ENCODE measurements at regions not wholly inside any gene's neighbourhood (a gene's known extent, or its start where the extent isn't known, plus 50 kb on each side); places are given as distances from the start of the nearest gene placed in this dataset.

- DNase-seq: no peak
Measured at GRCh38 chr22:48753752-48754517, 1073.7 kb downstream of the BRD1 start.

- DNase-seq: no peak
Measured at GRCh38 chr22:48753381-48753730, 1074.3 kb downstream of the BRD1 start.

GRCh38 chr22:48752451-48753380, 1075.0 kb downstream of the BRD1 start:
- no peak for DNase-seq

GRCh38 chr22:48751539-48752437, 1075.9 kb downstream of the BRD1 start:
- no peak for DNase-seq

GRCh38 chr22:48750826-48751440, 1076.7 kb downstream of the BRD1 start:
- no peak for DNase-seq

GRCh38 chr22:48750282-48750681, 1077.4 kb downstream of the BRD1 start:
- no peak for DNase-seq

- DNase-seq: no peak
Measured at GRCh38 chr22:48749555-48750227, 1078.0 kb downstream of the BRD1 start.

GRCh38 chr22:48748860-48749554, 1078.7 kb downstream of the BRD1 start:
- no peak for DNase-seq

- DNase-seq: no peak
Measured at GRCh38 chr22:48748113-48748859, 1079.4 kb downstream of the BRD1 start.

- DNase-seq: no peak
Measured at GRCh38 chr22:48746789-48747425, 1080.8 kb downstream of the BRD1 start.

- DNase-seq: no peak
Measured at GRCh38 chr22:48745842-48746788, 1081.6 kb downstream of the BRD1 start.

GRCh38 chr22:48744967-48745841, 1082.5 kb downstream of the BRD1 start:
- no peak for DNase-seq

GRCh38 chr22:48744283-48744641, 1083.4 kb downstream of the BRD1 start:
- DNase-seq: no peak

- no peak for DNase-seq
Measured at GRCh38 chr22:48743601-48744282, 1083.9 kb downstream of the BRD1 start.

- no peak for DNase-seq
Measured at GRCh38 chr22:48742556-48743343, 1084.9 kb downstream of the BRD1 start.

- DNase-seq: no peak
Measured at GRCh38 chr22:48742191-48742555, 1085.5 kb downstream of the BRD1 start.
